PC-9 (cell line): ENCODE measurements at regions not wholly inside any gene's neighbourhood (a gene's known extent, or its start where the extent isn't known, plus 50 kb on each side); places are given as distances from the start of the nearest gene placed in this dataset.
"Not testable (repeated sequence)": the region's sequence is repeated elsewhere in the genome, so short reads cannot be mapped to it uniquely, and the experiment has no call there.

ENCODE experiments used
- CTCF ChIP-seq: fragments of 200-600 bp; sonication (generic); conservative IDR thresholded peaks from 2 replicates; pipeline ENCODE4 v1.6.1; 2017; ENCODE audit warnings: mixed run types, antibody characterized with exemption, mild to moderate bottlenecking, moderate library complexity
- EZH2 ChIP-seq: fragments of 200-600 bp; sonication (generic); IDR thresholded peaks from 2 replicates; pipeline ENCODE4 v1.8.0; 2017; ENCODE audit warnings: antibody characterized with exemption, low read depth

GRCh38 chr14:106344791-106345479 lies 818.6 kb downstream of the TMEM121 start:
- TF ChIP-seq CTCF, EZH2: not testable (repeated sequence)
